PC-9 (cell line): ENCODE measurements at regions not wholly inside any gene's neighbourhood (a gene's known extent, or its start where the extent isn't known, plus 50 kb on each side); places are given as distances from the start of the nearest gene placed in this dataset.

Experiments used
- BruUV-seq: library from RNA; stranded (reverse); fragments of 400-500 nt; replicated peaks from 2 replicates; lab custom pipeline; 2021; lab: Mats Ljungman, UMichigan
- CTCF ChIA-PET: fragments of 300-600 bp; sonication (Branson Sonifier 250); formaldehyde crosslinking; loops from one replicate; lab custom pipeline; 2022; ENCODE audit warnings: antibody characterized with exemption; lab: Charles Lee
- POLR2A ChIA-PET: fragments of 300-600 bp; sonication (Branson Sonifier 250); formaldehyde crosslinking; loops from one replicate; lab custom pipeline; 2022; ENCODE audit warnings: antibody characterized with exemption; ENCODE audit not compliant: unreplicated experiment; lab: Charles Lee
- DNase-seq, 2 experiments: peaks; one replicate each; pipeline versions ENCODE4 v3.0.0 to v3.0.0-alpha.2; 2015 to 2022; ENCODE audit warnings: mixed read lengths in 1 of 2
- H2AFZ ChIP-seq: fragments of 200-600 bp; sonication (generic); 2 replicates; pipeline ENCODE4 v1.8.1; 2017; ENCODE audit warnings: antibody characterized with exemption
- H3F3A ChIP-seq: fragments of 200-600 bp; sonication (generic); 2 replicates; pipeline ENCODE4 v1.8.1; 2017; ENCODE audit warnings: antibody characterized with exemption, mild to moderate bottlenecking, low read depth; ENCODE audit not compliant: insufficient read depth
- H3K27ac ChIP-seq: fragments of 200-600 bp; sonication (generic); 2 replicates; pipeline ENCODE4 v1.6.1; 2016; ENCODE audit warnings: mixed run types
- H3K27me3 ChIP-seq: fragments of 200-600 bp; sonication (generic); 2 replicates; pipeline ENCODE4 v1.6.1; 2016; ENCODE audit warnings: low read depth, mixed run types; ENCODE audit not compliant: insufficient read depth
- H3K36me3 ChIP-seq: fragments of 200-600 bp; sonication (generic); 2 replicates; pipeline ENCODE4 v1.6.1; 2016; ENCODE audit warnings: low read depth, mixed run types
- H3K4me1 ChIP-seq: fragments of 200-600 bp; sonication (generic); replicated peaks from 2 replicates; pipeline ENCODE4 v1.6.1; 2016; ENCODE audit warnings: mixed run types; ENCODE audit not compliant: insufficient read depth
- H3K4me2 ChIP-seq: fragments of 200-600 bp; sonication (generic); 2 replicates; pipeline ENCODE4 v1.6.1; 2017; ENCODE audit warnings: mixed run types
- H3K4me3 ChIP-seq: fragments of 200-600 bp; sonication (generic); 2 replicates; pipeline ENCODE4 v1.6.1; 2016; ENCODE audit warnings: mixed run types
- H3K79me2 ChIP-seq: fragments of 200-600 bp; sonication (generic); 2 replicates; pipeline ENCODE4 v1.6.1; 2017; ENCODE audit warnings: low read depth, mixed run types
- H3K9me2 ChIP-seq: fragments of 200-600 bp; sonication (generic); 2 replicates; pipeline ENCODE4 v1.8.1; 2017; ENCODE audit warnings: mild to moderate bottlenecking; ENCODE audit not compliant: insufficient read depth
- H3K9me3 ChIP-seq: fragments of 200-600 bp; sonication (generic); 2 replicates; pipeline ENCODE4 v1.8.1; 2016; ENCODE audit warnings: low read depth; ENCODE audit not compliant: insufficient read depth
- H4K20me1 ChIP-seq: fragments of 200-600 bp; sonication (generic); 2 replicates; pipeline ENCODE4 v1.8.1; 2017; ENCODE audit not compliant: insufficient read depth
- EZH2 ChIP-seq: fragments of 200-600 bp; sonication (generic); IDR thresholded peaks from 2 replicates; pipeline ENCODE4 v1.8.0; 2017; ENCODE audit warnings: antibody characterized with exemption, low read depth
- intact Hi-C: fragments of 100-400 bp; cut with micrococcal nuclease; formaldehyde crosslinking; loops from one replicate; pipeline ENCODE4 v1.10.0; 2022; ENCODE audit not compliant: unreplicated experiment
- TF ChIP-seq, protein P1 (sequence below): fragments of 200-600 bp; sonication (generic); conservative IDR thresholded peaks from 2 replicates; pipeline ENCODE4 v1.6.1; 2017; ENCODE audit warnings: mixed run types, antibody characterized with exemption, mild to moderate bottlenecking, moderate library complexity

- CTCF ChIA-PET, result no interaction called here
- DNase-seq, result peak in 1 of 2 experiments; percentile 89
- H3K36me3 ChIP-seq, result no peaks in the 10 kb centered on the region
- no peaks in the 10 kb centered on the region for H3K9me3 ChIP-seq
- H3K4me2 ChIP-seq, result peak overlapping the region; percentile 63
- H3K4me1 ChIP-seq, result peaks cover 62% of the 10 kb centered on the region
- no peak for TF ChIP-seq EZH2
- TF ChIP-seq, protein P1, sequence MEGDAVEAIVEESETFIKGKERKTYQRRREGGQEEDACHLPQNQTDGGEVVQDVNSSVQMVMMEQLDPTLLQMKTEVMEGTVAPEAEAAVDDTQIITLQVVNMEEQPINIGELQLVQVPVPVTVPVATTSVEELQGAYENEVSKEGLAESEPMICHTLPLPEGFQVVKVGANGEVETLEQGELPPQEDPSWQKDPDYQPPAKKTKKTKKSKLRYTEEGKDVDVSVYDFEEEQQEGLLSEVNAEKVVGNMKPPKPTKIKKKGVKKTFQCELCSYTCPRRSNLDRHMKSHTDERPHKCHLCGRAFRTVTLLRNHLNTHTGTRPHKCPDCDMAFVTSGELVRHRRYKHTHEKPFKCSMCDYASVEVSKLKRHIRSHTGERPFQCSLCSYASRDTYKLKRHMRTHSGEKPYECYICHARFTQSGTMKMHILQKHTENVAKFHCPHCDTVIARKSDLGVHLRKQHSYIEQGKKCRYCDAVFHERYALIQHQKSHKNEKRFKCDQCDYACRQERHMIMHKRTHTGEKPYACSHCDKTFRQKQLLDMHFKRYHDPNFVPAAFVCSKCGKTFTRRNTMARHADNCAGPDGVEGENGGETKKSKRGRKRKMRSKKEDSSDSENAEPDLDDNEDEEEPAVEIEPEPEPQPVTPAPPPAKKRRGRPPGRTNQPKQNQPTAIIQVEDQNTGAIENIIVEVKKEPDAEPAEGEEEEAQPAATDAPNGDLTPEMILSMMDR, result no peak
- no TSS peak for BruUV-seq
- H3K27me3 ChIP-seq, result no peaks in the 10 kb centered on the region
- POLR2A ChIA-PET, result no interaction called here
- H3K27ac ChIP-seq, result peak overlapping the region; percentile 32
- peaks cover 26% of the 10 kb centered on the region; the same call in 1 of the 2 replicates for H3F3A ChIP-seq
- H3K9me2 ChIP-seq, result no peaks in the 10 kb centered on the region
- H3K4me3 ChIP-seq, result no peak overlapping the region
- intact Hi-C loops, result no loop called here
- no peaks in the 10 kb centered on the region for H3K79me2 ChIP-seq
- H2AFZ ChIP-seq, result peak overlapping the region; percentile 63; the same call in 1 of the 2 replicates
- H4K20me1 ChIP-seq, result no peaks in the 10 kb centered on the region
Observed at GRCh38 chr20:51121901-51122412, 99.0 kb upstream of the KCNG1 start.

DNA sequence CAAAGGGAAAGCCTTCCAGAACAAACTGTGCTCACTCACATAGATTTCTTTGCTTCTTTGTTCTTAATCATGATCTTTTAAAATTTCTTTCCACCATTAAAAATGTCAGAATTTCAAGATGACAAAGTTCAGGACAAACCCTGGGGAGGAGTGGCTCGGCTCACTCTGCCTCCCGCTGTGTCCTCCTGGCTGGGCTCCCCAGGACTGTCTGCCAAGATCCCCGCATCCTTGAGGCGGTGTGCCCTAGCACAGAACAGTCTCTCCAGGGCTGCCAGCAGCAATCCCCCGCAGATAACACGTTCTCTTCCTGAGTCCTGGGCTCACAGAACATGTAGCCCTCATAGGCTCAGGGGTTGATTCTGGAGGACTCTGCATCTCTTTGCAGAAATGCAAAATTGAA is 98.4 kb upstream of the KCNG1 start:
- Histone ChIP-seq H2AFZ (no peak overlapping the region), H3K36me3 (no peaks in the 10 kb centered on the region), H3K27ac (no peak overlapping the region), H3F3A (peaks cover 20% of the 10 kb centered on the region; the same call in 1 of the 2 replicates), H3K4me2 (peak overlapping the region; percentile 63), H3K9me2 (no peaks in the 10 kb centered on the region), H4K20me1 (no peaks in the 10 kb centered on the region), H3K79me2 (no peaks in the 10 kb centered on the region), H3K27me3 (no peaks in the 10 kb centered on the region), H3K9me3 (no peaks in the 10 kb centered on the region), H3K4me3 (no peak overlapping the region), H3K4me1 (peaks cover 58% of the 10 kb centered on the region)
- ChIA-PET POLR2A (no interaction called here), CTCF (no interaction called here)
- intact Hi-C loops, result no loop called here
- BruUV-seq, result no TSS peak
- no peak for DNase-seq
- TF ChIP-seq EZH2, result no peak
- TF ChIP-seq, protein P1, result no peak

DNA sequence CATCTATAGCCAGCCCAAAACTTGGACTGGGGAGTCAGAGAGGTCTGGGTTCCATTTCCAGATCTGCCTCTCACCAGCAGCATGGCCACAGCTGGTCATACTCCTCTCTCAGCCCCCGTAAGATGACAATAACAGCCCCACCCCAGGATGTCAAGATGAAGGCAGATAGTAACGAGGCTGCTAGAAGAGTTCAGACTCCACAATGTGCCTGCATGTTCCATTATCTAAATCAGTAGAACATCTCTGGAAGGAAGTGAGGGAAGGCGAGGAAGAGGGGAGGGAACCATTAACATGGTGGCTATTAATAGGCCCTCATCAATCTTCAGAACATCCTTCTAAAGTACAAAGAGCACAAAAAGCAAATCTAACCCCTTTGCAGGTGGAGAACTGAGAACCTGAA is 98.0 kb upstream of the KCNG1 start:
- no peak for DNase-seq
- Histone ChIP-seq H3K27me3 (no peaks in the 10 kb centered on the region), H3K4me1 (peaks cover 54% of the 10 kb centered on the region), H3K36me3 (no peaks in the 10 kb centered on the region), H2AFZ (no peak overlapping the region), H3K9me3 (no peaks in the 10 kb centered on the region), H3F3A (peaks cover 17% of the 10 kb centered on the region; the same call in 1 of the 2 replicates), H3K79me2 (no peaks in the 10 kb centered on the region), H3K4me3 (no peak overlapping the region), H3K27ac (no peak overlapping the region), H3K9me2 (no peaks in the 10 kb centered on the region), H3K4me2 (peak overlapping the region; percentile 63; the same call in 1 of the 2 replicates), H4K20me1 (no peaks in the 10 kb centered on the region)
- intact Hi-C loops, result no loop called here
- POLR2A ChIA-PET, result no interaction called here
- no TSS peak for BruUV-seq
- TF ChIP-seq, protein P1, result no peak
- no peak for TF ChIP-seq EZH2
- CTCF ChIA-PET, result no interaction called here
